Astrocyte (in vitro differentiated cells and primary cell): ENCODE measurements at regions not wholly inside any gene's neighbourhood (a gene's known extent, or its start where the extent isn't known, plus 50 kb on each side); places are given as distances from the start of the nearest gene placed in this dataset.

Source experiments
- DNase-seq: peaks from one replicate; pipeline ENCODE4 v3.0.0-alpha.2; 2010; ENCODE audit warnings: low read depth
- FAIRE-seq: peaks from 2 replicates; lab custom pipeline; 2011; peaks lifted over from hg19 to GRCh38; lab: Jason Lieb, UNC
- H2AFZ ChIP-seq: 2 replicates; pipeline ENCODE4 v1.6.0; 2012; ENCODE audit warnings: low read depth, low read length, inconsistent platforms
- H3K27ac ChIP-seq: 2 replicates; pipeline ENCODE4 v1.5.1; 2011; ENCODE audit warnings: low read depth, low read length, inconsistent platforms
- H3K27me3 ChIP-seq: 2 replicates; pipeline ENCODE4 v1.6.0; 2011; ENCODE audit warnings: low read length, inconsistent platforms; ENCODE audit not compliant: insufficient read depth
- H3K36me3 ChIP-seq: 2 replicates; pipeline ENCODE4 v1.5.1; 2011; ENCODE audit warnings: low read length, inconsistent platforms; ENCODE audit not compliant: insufficient read depth
- H3K4me1 ChIP-seq: 2 replicates; pipeline ENCODE4 v1.5.1; 2011; ENCODE audit warnings: low read length, inconsistent platforms; ENCODE audit not compliant: insufficient read depth
- H3K4me2 ChIP-seq: 2 replicates; pipeline ENCODE4 v1.6.0; 2012; ENCODE audit warnings: low read length, inconsistent platforms
- H3K4me3 ChIP-seq: 2 replicates; pipeline ENCODE4 v1.5.1; 2011; ENCODE audit warnings: low read depth, mild to moderate bottlenecking, low read length, inconsistent platforms; ENCODE audit not compliant: insufficient read depth
- H3K79me2 ChIP-seq: 2 replicates; pipeline ENCODE4 v1.6.0; 2012; ENCODE audit warnings: mild to moderate bottlenecking, low read length, inconsistent platforms; ENCODE audit not compliant: insufficient read depth
- H3K9ac ChIP-seq: 2 replicates; pipeline ENCODE4 v1.6.0; 2012; ENCODE audit warnings: mild to moderate bottlenecking, low read length, inconsistent platforms
- H3K9me3 ChIP-seq: 2 replicates; pipeline ENCODE4 v1.5.1; 2012; ENCODE audit warnings: low read depth, mild to moderate bottlenecking, low read length, inconsistent platforms; ENCODE audit not compliant: insufficient read depth
- H4K20me1 ChIP-seq: 2 replicates; pipeline ENCODE4 v1.6.0; 2012; ENCODE audit warnings: low read length, inconsistent platforms; ENCODE audit not compliant: insufficient read depth
- H3K27ac Mint-ChIP-seq: one replicate; pipeline ENCODE4 v1.8.0; 2021; ENCODE audit warnings: mild to moderate bottlenecking, mixed read lengths; ENCODE audit not compliant: unreplicated experiment
- H3K27me3 Mint-ChIP-seq: one replicate; pipeline ENCODE4 v1.8.0; 2021; ENCODE audit warnings: low read depth, mixed read lengths; ENCODE audit not compliant: unreplicated experiment
- H3K36me3 Mint-ChIP-seq: one replicate; pipeline ENCODE4 v1.8.0; 2021; ENCODE audit warnings: low read depth, mixed read lengths; ENCODE audit not compliant: unreplicated experiment
- H3K4me1 Mint-ChIP-seq: one replicate; pipeline ENCODE4 v1.8.0; 2021; ENCODE audit warnings: low read depth, mixed read lengths; ENCODE audit not compliant: unreplicated experiment
- H3K4me3 Mint-ChIP-seq: one replicate; pipeline ENCODE4 v1.8.0; 2021; ENCODE audit warnings: mild to moderate bottlenecking, moderate library complexity, mixed read lengths; ENCODE audit not compliant: unreplicated experiment
- H3K9me3 Mint-ChIP-seq: one replicate; pipeline ENCODE4 v1.8.0; 2021; ENCODE audit warnings: mild to moderate bottlenecking, mixed read lengths; ENCODE audit not compliant: unreplicated experiment
- EZH2 ChIP-seq: IDR thresholded peaks from 2 replicates; pipeline ENCODE4 v1.6.1; 2012; ENCODE audit warnings: mild to moderate bottlenecking, low read length, inconsistent platforms; ENCODE audit not compliant: insufficient read depth
- TF ChIP-seq, protein P1 (sequence below): IDR thresholded peaks from 2 replicates; pipeline ENCODE4 v1.5.1; 2011; ENCODE audit warnings: low read depth, mild to moderate bottlenecking, inconsistent platforms, low read length, moderate library complexity; ENCODE audit not compliant: insufficient read depth

DNA sequence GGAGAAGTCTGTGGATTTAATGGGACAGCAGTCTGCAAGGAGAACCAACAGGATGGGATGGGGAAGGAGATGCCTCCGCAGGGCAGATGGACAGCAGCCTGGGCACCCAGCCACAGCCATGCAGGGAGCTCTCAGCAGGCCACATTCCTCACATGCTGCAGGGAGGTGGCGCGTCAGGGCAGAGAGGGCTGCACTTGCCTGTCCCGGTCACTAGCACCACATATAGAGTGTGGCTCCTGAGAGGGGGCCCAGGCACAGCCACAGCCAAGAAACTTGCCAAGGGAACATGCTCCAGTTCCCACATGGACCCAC, 86.8 kb upstream of the ZMIZ1 start:
- no peaks in the 10 kb centered on the region for H3K9me3 ChIP-seq
- Mint-ChIP-seq H3K4me3 (no peak overlapping the region), H3K36me3 (no peaks in the 10 kb centered on the region), H3K27ac (no peak overlapping the region), H3K9me3 (no peaks in the 10 kb centered on the region), H3K27me3 (peaks cover 42% of the 10 kb centered on the region), H3K4me1 (peaks cover 13% of the 10 kb centered on the region)
- H3K27ac ChIP-seq, result no peak overlapping the region
- TF ChIP-seq, protein P1, sequence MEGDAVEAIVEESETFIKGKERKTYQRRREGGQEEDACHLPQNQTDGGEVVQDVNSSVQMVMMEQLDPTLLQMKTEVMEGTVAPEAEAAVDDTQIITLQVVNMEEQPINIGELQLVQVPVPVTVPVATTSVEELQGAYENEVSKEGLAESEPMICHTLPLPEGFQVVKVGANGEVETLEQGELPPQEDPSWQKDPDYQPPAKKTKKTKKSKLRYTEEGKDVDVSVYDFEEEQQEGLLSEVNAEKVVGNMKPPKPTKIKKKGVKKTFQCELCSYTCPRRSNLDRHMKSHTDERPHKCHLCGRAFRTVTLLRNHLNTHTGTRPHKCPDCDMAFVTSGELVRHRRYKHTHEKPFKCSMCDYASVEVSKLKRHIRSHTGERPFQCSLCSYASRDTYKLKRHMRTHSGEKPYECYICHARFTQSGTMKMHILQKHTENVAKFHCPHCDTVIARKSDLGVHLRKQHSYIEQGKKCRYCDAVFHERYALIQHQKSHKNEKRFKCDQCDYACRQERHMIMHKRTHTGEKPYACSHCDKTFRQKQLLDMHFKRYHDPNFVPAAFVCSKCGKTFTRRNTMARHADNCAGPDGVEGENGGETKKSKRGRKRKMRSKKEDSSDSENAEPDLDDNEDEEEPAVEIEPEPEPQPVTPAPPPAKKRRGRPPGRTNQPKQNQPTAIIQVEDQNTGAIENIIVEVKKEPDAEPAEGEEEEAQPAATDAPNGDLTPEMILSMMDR, result no peak
- no peak for TF ChIP-seq EZH2
- DNase-seq (no peak), FAIRE-seq (no peak)
- H3K36me3 ChIP-seq, result no peaks in the 10 kb centered on the region
- peaks cover 14% of the 10 kb centered on the region for H3K27me3 ChIP-seq
- H3K9ac ChIP-seq, result no peak overlapping the region
- H3K79me2 ChIP-seq, result no peaks in the 10 kb centered on the region
- H3K4me2 ChIP-seq, result no peak overlapping the region
- H2AFZ ChIP-seq, result no peak overlapping the region
- H3K4me3 ChIP-seq, result no peak overlapping the region
- no peaks in the 10 kb centered on the region for H4K20me1 ChIP-seq
- peaks cover 19% of the 10 kb centered on the region for H3K4me1 ChIP-seq

DNA sequence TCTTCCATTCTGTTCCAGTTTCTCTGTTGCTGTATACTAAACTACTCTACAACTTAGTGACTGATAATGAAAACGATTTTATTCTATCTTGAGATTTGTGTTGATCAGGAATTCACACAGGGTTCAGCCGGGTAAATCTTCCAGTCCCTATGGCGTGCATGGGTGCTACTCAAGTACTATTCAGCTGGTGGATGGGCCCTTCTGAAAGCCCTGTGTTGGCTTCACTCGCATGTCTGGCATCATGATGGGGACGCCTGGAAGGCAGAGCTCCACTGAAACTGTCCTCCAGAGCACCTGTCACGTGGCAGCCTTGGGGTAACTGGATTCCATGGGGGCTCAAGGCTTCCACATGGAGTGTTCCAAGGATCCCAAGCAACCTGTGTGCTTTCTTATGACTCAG, 86.0 kb upstream of the ZMIZ1 start:
- no peak overlapping the region for H3K27ac Mint-ChIP-seq
- Histone ChIP-seq H3K79me2 (no peaks in the 10 kb centered on the region), H3K27me3 (peaks cover 14% of the 10 kb centered on the region), H3K4me2 (no peak overlapping the region), H4K20me1 (no peaks in the 10 kb centered on the region), H3K4me1 (peaks cover 11% of the 10 kb centered on the region), H3K9ac (no peak overlapping the region), H3K4me3 (no peak overlapping the region), H3K36me3 (no peaks in the 10 kb centered on the region), H3K27ac (no peak overlapping the region), H3K9me3 (no peaks in the 10 kb centered on the region), H2AFZ (no peak overlapping the region)
- FAIRE-seq, result no peak
- TF ChIP-seq, protein P1, result no peak
- TF ChIP-seq EZH2, result no peak
- no peak for DNase-seq
- no peaks in the 10 kb centered on the region for H3K9me3 Mint-ChIP-seq
- H3K4me3 Mint-ChIP-seq, result no peak overlapping the region
- peaks cover 45% of the 10 kb centered on the region for H3K27me3 Mint-ChIP-seq
- H3K4me1 Mint-ChIP-seq, result peaks cover 6% of the 10 kb centered on the region
- no peaks in the 10 kb centered on the region for H3K36me3 Mint-ChIP-seq

DNA sequence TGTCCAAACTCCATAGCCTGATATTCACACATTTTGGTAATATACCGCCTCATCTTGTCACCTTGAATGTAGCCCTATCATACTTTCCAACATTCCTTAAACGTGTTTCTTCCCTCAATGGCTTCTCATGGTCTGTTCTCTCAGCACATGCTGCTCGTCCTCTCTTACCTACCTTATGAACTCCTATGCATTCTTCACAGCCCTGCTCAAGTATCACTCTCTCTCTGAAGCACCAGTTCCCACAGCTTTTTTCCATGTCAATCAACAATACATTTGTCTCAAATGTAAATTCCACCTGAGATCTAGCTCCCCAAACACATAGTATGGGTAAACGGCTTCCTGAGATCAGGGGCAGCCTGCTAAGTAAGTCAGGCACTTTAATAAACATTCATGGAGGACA, 85.2 kb upstream of the ZMIZ1 start:
- Mint-ChIP-seq H3K27ac (no peak overlapping the region), H3K4me3 (no peak overlapping the region), H3K27me3 (peaks cover 43% of the 10 kb centered on the region), H3K36me3 (no peaks in the 10 kb centered on the region), H3K9me3 (peaks cover 3% of the 10 kb centered on the region), H3K4me1 (no peaks in the 10 kb centered on the region)
- H3K36me3 ChIP-seq, result no peaks in the 10 kb centered on the region
- H4K20me1 ChIP-seq, result no peaks in the 10 kb centered on the region
- FAIRE-seq (no peak), DNase-seq (no peak)
- H3K9ac ChIP-seq, result no peak overlapping the region
- H3K79me2 ChIP-seq, result no peaks in the 10 kb centered on the region
- no peak overlapping the region for H3K27ac ChIP-seq
- no peak overlapping the region for H3K4me2 ChIP-seq
- TF ChIP-seq, protein P1, result no peak
- TF ChIP-seq EZH2, result no peak
- peaks cover 14% of the 10 kb centered on the region for H3K27me3 ChIP-seq
- no peaks in the 10 kb centered on the region for H3K9me3 ChIP-seq
- H3K4me3 ChIP-seq, result no peak overlapping the region
- H3K4me1 ChIP-seq, result peaks cover 4% of the 10 kb centered on the region
- H2AFZ ChIP-seq, result no peak overlapping the region
